LNCaP clone FGC (cell line): ENCODE measurements at regions not wholly inside any gene's neighbourhood (a gene's known extent, or its start where the extent isn't known, plus 50 kb on each side); places are given as distances from the start of the nearest gene placed in this dataset.

Experiments
- DNase-seq: peaks from one replicate; pipeline ENCODE4 v3.0.0-alpha.2; 2011; ENCODE audit warnings: low read depth
- H3K4me3 ChIP-seq: 2 replicates; pipeline ENCODE4 v1.5.1; 2011; ENCODE audit warnings: mild to moderate bottlenecking, low read depth, low read length, control low read depth
- TF ChIP-seq, protein P1 (sequence below): IDR thresholded peaks from 2 replicates; pipeline ENCODE4 v1.5.1; 2012; ENCODE audit warnings: mild to moderate bottlenecking; ENCODE audit not compliant: control insufficient read depth, insufficient read depth; ENCODE audit errors: extremely low read depth

DNA sequence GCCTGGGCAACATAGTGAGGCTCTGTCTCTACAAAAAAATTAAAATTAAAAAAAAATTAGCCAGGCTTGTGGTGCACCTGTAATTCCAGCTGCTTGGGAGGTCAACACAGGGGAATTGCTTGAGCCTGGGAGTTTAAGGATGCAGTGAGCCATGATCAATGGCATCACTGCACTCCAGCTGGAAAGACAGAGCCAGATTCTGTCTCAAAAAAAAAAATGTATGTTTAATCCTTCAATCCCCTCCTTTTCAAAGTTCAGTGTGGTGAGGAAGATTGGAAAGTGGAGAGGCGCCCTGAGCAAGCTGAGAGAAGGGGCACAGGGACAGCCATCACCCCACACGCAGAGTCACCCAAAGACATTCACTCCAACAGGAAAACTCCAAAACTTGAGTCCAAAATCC is 97.7 kb upstream of the BACE2 start:
- no peak for DNase-seq
- no peak overlapping the region for H3K4me3 ChIP-seq
- TF ChIP-seq, protein P1, sequence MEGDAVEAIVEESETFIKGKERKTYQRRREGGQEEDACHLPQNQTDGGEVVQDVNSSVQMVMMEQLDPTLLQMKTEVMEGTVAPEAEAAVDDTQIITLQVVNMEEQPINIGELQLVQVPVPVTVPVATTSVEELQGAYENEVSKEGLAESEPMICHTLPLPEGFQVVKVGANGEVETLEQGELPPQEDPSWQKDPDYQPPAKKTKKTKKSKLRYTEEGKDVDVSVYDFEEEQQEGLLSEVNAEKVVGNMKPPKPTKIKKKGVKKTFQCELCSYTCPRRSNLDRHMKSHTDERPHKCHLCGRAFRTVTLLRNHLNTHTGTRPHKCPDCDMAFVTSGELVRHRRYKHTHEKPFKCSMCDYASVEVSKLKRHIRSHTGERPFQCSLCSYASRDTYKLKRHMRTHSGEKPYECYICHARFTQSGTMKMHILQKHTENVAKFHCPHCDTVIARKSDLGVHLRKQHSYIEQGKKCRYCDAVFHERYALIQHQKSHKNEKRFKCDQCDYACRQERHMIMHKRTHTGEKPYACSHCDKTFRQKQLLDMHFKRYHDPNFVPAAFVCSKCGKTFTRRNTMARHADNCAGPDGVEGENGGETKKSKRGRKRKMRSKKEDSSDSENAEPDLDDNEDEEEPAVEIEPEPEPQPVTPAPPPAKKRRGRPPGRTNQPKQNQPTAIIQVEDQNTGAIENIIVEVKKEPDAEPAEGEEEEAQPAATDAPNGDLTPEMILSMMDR, result no peak

DNA sequence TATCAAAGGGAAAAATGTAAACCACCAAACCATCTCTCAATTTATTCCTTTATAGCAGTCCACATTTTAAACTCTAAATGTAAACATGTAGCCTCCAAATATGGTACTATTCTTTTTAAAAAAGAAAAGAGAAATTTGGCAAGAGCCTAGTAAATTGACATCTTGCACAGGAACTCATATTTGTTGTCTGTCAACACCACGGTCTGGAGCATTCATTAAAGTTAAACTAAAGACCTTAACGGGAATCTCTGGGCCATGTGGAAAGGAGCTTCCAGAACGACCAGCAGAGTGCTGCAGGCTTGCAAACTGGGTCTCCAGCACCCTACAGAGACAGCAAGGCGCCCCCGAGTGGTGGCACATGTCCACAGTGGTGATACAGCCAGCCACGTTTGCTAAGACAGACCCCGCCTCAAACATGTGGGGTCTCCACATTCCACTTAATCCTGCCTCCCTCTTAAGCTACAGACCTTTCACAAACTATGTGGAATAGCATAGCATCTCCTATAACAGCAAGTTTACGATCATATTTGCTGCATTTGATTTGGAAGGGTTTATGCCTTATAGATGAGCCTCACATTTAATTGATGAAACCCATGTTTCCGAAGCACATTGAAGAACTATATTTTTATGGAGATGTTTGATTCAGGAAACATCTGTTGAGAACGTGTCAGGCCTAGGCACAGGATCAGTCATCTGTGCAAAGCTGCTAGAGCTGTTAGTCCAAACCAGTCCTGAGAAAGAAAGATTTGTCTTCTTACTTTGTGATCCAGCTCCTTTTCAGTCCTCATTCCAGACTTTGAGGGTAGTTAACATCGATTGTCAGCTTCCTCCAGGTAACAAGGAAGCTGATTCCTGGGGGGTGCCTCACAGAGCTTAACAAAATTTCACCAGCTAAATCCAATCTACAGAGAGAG is 96.4 kb upstream of the BACE2 start:
- no peak for DNase-seq
- H3K4me3 ChIP-seq, result no peak overlapping the region
- TF ChIP-seq, protein P1, result no peak

DNA sequence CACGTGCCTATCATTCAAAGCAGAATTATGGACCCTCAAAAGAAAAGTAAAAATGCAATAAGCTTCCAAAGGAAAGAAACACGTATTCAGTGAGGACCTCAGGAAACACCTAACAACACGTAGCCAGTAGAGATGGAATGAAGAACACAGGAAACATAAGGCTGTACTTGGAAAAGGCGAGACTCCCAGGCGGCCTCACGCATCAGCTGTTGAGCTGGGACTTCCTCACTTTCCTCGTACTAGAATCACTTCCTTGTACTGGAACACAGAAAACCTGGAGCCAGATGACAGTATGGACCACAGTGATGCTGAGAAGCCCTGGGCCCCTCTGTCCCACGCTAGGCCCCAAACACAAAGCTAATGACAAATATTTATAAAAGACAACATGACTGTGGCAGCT is 94.4 kb upstream of the BACE2 start:
- no peak for DNase-seq
- TF ChIP-seq, protein P1, result no peak
- no peak overlapping the region for H3K4me3 ChIP-seq

DNA sequence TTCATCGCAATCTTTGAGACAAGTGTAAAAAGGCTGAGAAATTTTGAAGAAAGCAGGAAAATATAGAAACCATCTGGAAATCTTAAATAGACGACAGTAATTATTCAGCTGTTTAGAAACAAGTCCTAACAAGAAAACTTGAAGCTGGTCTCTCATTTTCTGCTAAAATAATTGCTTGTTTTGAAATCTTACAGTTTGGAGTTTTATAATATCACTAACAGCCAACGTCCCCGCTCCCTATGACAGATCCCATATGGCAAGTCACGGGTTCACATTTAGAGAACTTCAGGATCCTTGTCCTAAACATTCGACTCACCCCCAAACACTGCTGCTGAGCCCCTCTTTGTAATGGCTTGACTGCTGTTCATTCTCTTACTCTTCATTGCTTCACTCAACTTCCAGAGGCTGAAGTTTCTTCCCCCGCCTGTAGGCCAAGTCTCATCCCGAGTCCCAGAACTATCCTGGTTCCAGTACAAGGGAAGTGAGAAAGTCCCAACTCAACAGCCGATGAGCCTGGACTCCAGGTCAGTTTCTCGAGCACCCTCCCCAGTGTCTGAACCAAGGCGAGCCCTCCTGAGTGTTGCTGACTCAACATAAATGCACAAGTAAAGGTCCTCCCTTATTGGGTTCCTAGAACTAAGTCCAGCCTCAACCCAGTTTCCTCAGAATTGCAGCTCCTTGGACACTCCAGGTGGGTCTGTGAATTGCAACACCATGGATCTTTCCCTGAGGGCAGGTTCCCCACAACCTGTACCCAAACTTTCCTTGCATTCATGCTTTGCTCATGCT is 93.4 kb upstream of the BACE2 start:
- DNase-seq, result no peak
- TF ChIP-seq, protein P1, result no peak
- H3K4me3 ChIP-seq, result no peak overlapping the region

DNA sequence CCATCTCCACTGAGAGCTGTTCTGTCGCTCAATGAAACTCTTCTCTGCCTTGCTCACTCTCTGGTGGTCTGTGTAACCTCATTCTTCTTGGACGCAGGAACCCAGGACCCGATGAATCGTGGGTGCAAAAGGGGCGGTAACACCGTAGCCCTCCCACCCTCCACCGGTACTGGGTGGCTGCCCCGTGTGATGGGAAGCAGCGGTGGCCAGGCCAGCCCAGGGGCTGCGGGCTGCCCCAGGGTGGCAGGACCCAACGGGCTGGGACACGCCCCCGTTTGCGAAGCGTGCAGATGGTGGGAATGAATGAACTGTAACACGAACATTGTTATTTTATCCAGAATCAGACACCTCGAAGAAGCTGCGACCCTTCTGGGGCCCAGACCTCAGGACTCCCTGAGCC is 92.3 kb upstream of the BACE2 start:
- no peak overlapping the region for H3K4me3 ChIP-seq
- TF ChIP-seq, protein P1, result no peak
- no peak for DNase-seq

DNA sequence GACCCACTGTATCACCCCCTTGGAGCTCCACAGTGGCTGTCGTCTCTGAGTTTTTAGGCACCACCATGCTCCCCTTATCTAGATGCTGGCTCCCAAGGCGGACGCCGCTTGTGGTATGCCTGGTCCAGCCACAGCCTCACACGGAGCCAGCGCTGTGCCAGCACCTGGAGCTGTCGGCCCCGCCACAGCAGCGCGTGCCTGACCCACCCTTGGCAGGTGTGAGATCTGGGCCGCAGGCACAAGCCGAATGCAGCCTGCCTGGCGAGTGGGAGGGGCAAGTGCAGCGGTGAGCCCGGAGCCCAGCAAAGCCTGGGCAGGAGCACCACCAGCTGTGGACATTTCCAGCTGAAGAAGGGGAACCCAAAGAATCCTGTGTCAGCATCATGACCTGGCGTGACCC is 91.9 kb upstream of the BACE2 start:
- no peak for DNase-seq
- TF ChIP-seq, protein P1, result no peak
- H3K4me3 ChIP-seq, result no peak overlapping the region
